NT2/D1 (cell line): ENCODE measurements at regions not wholly inside any gene's neighbourhood (a gene's known extent, or its start where the extent isn't known, plus 50 kb on each side); places are given as distances from the start of the nearest gene placed in this dataset.

Source experiments
- DNase-seq: peaks from one replicate; pipeline ENCODE4 v3.0.0-alpha.2; 2011; ENCODE audit warnings: low read depth, low spot score
- H3K27me3 ChIP-seq: 2 replicates; pipeline ENCODE4 v1.6.0; 2011; ENCODE audit warnings: mild to moderate bottlenecking; ENCODE audit not compliant: insufficient read length, insufficient read depth
- H3K36me3 ChIP-seq: 2 replicates; pipeline ENCODE4 v1.6.1; 2011; ENCODE audit warnings: mild to moderate bottlenecking, low read length, mixed read lengths; ENCODE audit not compliant: insufficient read depth, insufficient read length
- H3K4me1 ChIP-seq: 2 replicates; pipeline ENCODE4 v1.5.1; 2011; ENCODE audit not compliant: insufficient read depth, insufficient read length
- H3K4me3 ChIP-seq: 2 replicates; pipeline ENCODE4 v1.5.1; 2011; ENCODE audit warnings: low read depth; ENCODE audit not compliant: insufficient read length
- H3K9ac ChIP-seq: 2 replicates; pipeline ENCODE4 v1.6.0; 2011; ENCODE audit warnings: low read depth; ENCODE audit not compliant: insufficient read length
- H3K9me3 ChIP-seq: 2 replicates; pipeline ENCODE4 v1.5.1; 2011; ENCODE audit warnings: mild to moderate bottlenecking, low read length; ENCODE audit not compliant: insufficient read depth
- SUZ12 ChIP-seq: IDR thresholded peaks from 2 replicates; pipeline ENCODE4 v1.6.1; 2011; ENCODE audit not compliant: insufficient read length, insufficient read depth; ENCODE audit errors: extremely low read depth
- YY1 ChIP-seq: IDR thresholded peaks from 2 replicates; pipeline ENCODE4 v1.6.1; 2011; ENCODE audit not compliant: insufficient read length, insufficient read depth
- ZNF274 ChIP-seq: IDR thresholded peaks from 2 replicates; pipeline ENCODE4 v1.6.1; 2011; ENCODE audit warnings: mild to moderate bottlenecking, low read depth, low read length

GRCh38 chr12:105729181-105729771 lies 398.8 kb downstream of the C12orf75 start:
- no peaks in the 10 kb centered on the region for H3K36me3 ChIP-seq
- no peaks in the 10 kb centered on the region for H3K4me1 ChIP-seq
- no peak for DNase-seq
- no peak overlapping the region for H3K9ac ChIP-seq
- no peaks in the 10 kb centered on the region for H3K27me3 ChIP-seq
- no peak overlapping the region for H3K4me3 ChIP-seq
- no peak for TF ChIP-seq SUZ12
- no peak for TF ChIP-seq YY1
- no peak for TF ChIP-seq ZNF274
- H3K9me3 ChIP-seq: no peaks in the 10 kb centered on the region

DNA sequence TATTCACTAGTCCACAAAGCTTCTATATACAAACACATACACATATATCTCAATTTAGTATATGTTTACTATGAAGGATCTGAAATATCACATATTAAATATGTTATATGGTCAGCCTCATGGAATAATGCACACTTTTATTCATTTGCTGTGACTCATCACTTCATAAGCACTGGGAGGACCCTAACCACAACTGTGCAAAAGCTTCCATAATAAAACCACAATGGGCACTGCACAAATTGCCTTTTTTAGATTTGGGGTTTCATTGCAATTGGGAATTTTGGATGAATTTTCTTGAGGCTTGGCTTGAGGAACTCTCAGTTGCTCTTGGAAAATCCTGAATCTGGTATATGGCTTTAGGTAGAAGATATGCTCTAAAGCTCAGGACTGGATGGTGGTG lies 399.4 kb downstream of the C12orf75 start:
- no peak overlapping the region for H3K9ac ChIP-seq
- H3K36me3 ChIP-seq: no peaks in the 10 kb centered on the region
- no peaks in the 10 kb centered on the region for H3K9me3 ChIP-seq
- no peak overlapping the region for H3K4me3 ChIP-seq
- H3K27me3 ChIP-seq: no peaks in the 10 kb centered on the region
- DNase-seq: no peak
- TF ChIP-seq ZNF274 (no peak), SUZ12 (no peak), YY1 (no peak)
- H3K4me1 ChIP-seq: no peaks in the 10 kb centered on the region

DNA sequence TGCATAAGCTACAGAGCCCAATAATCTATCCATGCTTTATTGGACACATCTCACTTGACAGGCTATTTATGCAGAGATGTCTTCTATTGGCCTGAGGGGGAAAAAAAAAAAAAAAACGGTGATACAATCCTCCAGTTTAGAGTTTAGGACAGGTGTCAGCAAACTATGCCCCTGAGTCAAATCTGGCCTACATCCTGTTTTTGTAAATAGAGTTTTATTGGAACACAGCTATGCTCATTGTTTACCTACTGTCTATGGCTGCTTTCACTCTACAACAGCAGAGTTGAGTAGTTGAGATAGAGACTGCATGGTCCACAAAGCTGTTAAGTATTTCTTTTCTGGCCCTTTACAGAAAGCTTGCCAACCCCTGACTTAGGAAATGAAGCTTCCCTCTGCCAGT lies 403.1 kb downstream of the C12orf75 start:
- Histone ChIP-seq H3K9me3 (no peaks in the 10 kb centered on the region), H3K9ac (no peak overlapping the region), H3K27me3 (no peaks in the 10 kb centered on the region), H3K4me1 (no peaks in the 10 kb centered on the region), H3K4me3 (no peak overlapping the region), H3K36me3 (no peaks in the 10 kb centered on the region)
- no peak for DNase-seq
- TF ChIP-seq SUZ12 (no peak), YY1 (no peak), ZNF274 (no peak)

DNA sequence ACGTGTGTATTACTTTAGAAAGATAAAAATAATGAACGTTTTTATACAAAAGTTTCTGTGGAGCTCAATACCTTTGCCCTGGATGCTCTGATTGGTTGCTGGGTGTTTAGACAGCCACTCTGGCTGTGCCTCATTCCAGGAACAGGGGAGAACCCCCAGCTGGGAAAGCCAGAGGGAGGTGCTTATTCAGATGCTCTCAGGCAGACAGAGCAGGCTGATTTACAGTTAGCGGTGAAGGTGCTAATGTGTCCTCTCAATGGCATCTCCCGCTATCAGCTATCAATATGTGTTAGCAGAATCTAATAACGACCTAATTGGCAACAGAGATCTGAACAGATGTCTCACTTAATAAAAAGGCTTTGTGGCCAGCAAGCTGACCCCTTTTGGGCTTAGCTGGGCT lies 402.3 kb downstream of the NUAK1 start:
- no peak overlapping the region for H3K9ac ChIP-seq
- H3K4me3 ChIP-seq: no peak overlapping the region
- H3K27me3 ChIP-seq: no peaks in the 10 kb centered on the region
- DNase-seq: no peak
- H3K9me3 ChIP-seq: no peaks in the 10 kb centered on the region
- TF ChIP-seq SUZ12 (no peak), ZNF274 (no peak), YY1 (no peak)
- no peaks in the 10 kb centered on the region for H3K36me3 ChIP-seq
- peaks cover 5% of the 10 kb centered on the region for H3K4me1 ChIP-seq

GRCh38 chr12:105738051-105738450 lies 400.7 kb downstream of the NUAK1 start:
- H3K4me1 ChIP-seq: peaks cover 5% of the 10 kb centered on the region
- no peaks in the 10 kb centered on the region for H3K36me3 ChIP-seq
- no peaks in the 10 kb centered on the region for H3K9me3 ChIP-seq
- H3K9ac ChIP-seq: no peak overlapping the region
- DNase-seq: no peak
- TF ChIP-seq ZNF274: no peak
- no peak for TF ChIP-seq SUZ12
- no peak for TF ChIP-seq YY1
- H3K4me3 ChIP-seq: no peak overlapping the region
- H3K27me3 ChIP-seq: no peaks in the 10 kb centered on the region

DNA sequence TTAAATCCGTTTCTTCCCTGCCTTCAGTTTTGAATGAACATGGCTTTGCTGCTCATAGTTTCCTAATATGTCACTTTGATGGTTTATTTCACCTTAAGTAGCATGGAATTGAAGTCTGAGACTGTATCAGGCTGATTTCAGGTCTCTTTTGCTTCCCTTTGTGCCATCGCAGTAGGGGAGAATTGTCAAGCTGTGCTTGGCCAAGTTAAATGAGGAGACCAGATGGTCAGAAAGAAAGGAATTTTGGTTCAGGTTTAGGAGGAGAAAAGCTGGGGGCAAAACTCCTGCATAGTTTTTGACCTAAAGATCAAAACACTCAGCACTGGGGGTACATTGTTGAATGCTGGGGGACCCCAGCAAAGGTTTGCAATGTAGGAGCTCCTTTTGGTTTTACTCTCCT lies 398.4 kb downstream of the NUAK1 start:
- DNase-seq: peak; percentile 40
- Histone ChIP-seq H3K9ac (no peak overlapping the region), H3K4me3 (no peak overlapping the region), H3K4me1 (peaks cover 5% of the 10 kb centered on the region), H3K36me3 (no peaks in the 10 kb centered on the region), H3K27me3 (no peaks in the 10 kb centered on the region), H3K9me3 (no peaks in the 10 kb centered on the region)
- TF ChIP-seq SUZ12 (no peak), ZNF274 (no peak), YY1 (no peak)

DNA sequence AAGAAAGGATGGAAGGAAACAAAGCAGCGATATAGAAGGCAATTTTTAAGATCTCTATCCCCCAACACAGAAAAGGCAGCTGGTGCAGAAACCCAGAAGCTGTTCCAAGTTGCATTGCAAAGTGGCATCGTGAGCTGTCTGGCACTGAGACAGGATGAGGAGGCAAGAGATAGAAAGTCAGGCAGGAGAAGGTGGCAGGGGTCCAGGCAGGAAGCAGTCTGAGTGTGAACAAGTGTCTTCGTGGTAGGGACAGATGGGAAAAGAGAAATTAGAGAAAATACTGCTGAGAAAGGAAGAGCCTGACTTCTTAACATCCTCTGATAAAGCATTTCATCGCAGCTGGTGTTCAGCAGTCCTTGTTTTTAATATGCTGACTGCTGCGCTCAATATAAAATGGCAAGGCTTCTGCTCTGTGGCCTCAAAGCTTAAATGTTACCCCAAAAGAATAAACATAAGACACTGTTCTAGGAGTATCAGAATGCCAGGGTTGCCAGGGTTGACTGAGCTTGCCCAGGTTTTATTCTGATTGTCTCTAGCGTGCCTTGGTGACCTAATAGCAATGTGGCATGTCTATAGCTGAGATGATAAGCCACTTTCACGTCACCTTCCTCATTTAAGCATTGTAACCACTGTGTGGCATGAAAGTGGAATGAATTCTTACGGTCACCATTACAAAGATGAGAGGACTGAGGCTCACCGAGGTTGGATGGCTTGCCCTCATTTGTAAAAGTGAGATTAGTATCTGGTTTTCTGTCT lies 397.6 kb downstream of the NUAK1 start:
- Histone ChIP-seq H3K4me3 (no peak overlapping the region), H3K9ac (peak overlapping the region; percentile 39), H3K36me3 (no peaks in the 10 kb centered on the region), H3K9me3 (no peaks in the 10 kb centered on the region), H3K4me1 (peaks cover 5% of the 10 kb centered on the region), H3K27me3 (no peaks in the 10 kb centered on the region)
- no peak for DNase-seq
- TF ChIP-seq ZNF274 (no peak), YY1 (no peak), SUZ12 (no peak)
